ENCODE measurements at regions not wholly inside any gene's neighbourhood (a gene's known extent, or its start where the extent isn't known, plus 50 kb on each side); places are given as distances from the start of the nearest gene placed in this dataset.

GRCh38 chr21:15140321-15141019, 75.7 kb upstream of the NRIP1 start:
- Histone ChIP-seq H3K4me1 (ENCODE audit: control insufficient read depth, insufficient read depth, low read length) (no peaks in the 10 kb centered on the region), H3K9me3 (ENCODE audit: control insufficient read depth, insufficient read depth, low read depth, low read length) (no peaks in the 10 kb centered on the region), H3K27ac (ENCODE audit: low read length) (no peak overlapping the region), H3K27me3 (ENCODE audit: control insufficient read depth, insufficient read depth, low read length) (no peaks in the 10 kb centered on the region), H3K36me3 (ENCODE audit: control insufficient read depth, insufficient read depth, low read length) (no peaks in the 10 kb centered on the region), H3K4me3 (ENCODE audit: low read depth in 2 of 2, low read length in 2 of 2) (no peak overlapping the region)
- ATAC-seq (no peak), DNase-seq (ENCODE audit: low read depth, low spot score) (no peak)
- TF ChIP-seq POLR2AphosphoS5 (IDR thresholded peaks at IDR 0.05; ENCODE audit: low read depth, low read length) (no peak), TCF7L2 (IDR thresholded peaks at IDR 0.05; ENCODE audit: low read depth, low read length) (no peak), REST (IDR thresholded peaks at IDR 0.05; ENCODE audit: insufficient read depth in 1 of 2, low read depth in 2 of 2, low read length in 1 of 2) (no peak), SIN3A (IDR thresholded peaks at IDR 0.05; ENCODE audit: borderline replicate concordance, insufficient read depth, low read depth, low read length) (no peak), CTCF (IDR thresholded peaks at IDR 0.05) (no peak)
- no TSS peak for BruUV-seq (replicated peaks)
- intact Hi-C loops (cut with micrococcal nuclease; ENCODE audit: unreplicated experiment), result no loop called here
- CTCF ChIA-PET, result no interaction called here
- POLR2A ChIA-PET, result no interaction called here
- in situ Hi-C loops (cut with HindIII; ENCODE audit: low pct_unique_long_range_greater_than_20kb, low sequenced_read_pairs), result no loop called here

GRCh38 chr21:15141261-15141970, 76.6 kb upstream of the NRIP1 start:
- no TSS peak for BruUV-seq (replicated peaks)
- DNase-seq (ENCODE audit: low read depth, low spot score) (no peak), ATAC-seq (no peak)
- ChIA-PET POLR2A (no interaction called here), CTCF (no interaction called here)
- H3K27ac ChIP-seq (ENCODE audit: low read length), result no peak overlapping the region
- no peak overlapping the region for H3K4me3 ChIP-seq (ENCODE audit: low read depth in 2 of 2, low read length in 2 of 2)
- H3K36me3 ChIP-seq (ENCODE audit: control insufficient read depth, insufficient read depth, low read length), result no peaks in the 10 kb centered on the region
- intact Hi-C loops (cut with micrococcal nuclease; ENCODE audit: unreplicated experiment), result no loop called here
- H3K27me3 ChIP-seq (ENCODE audit: control insufficient read depth, insufficient read depth, low read length), result no peaks in the 10 kb centered on the region
- no peaks in the 10 kb centered on the region for H3K4me1 ChIP-seq (ENCODE audit: control insufficient read depth, insufficient read depth, low read length)
- H3K9me3 ChIP-seq (ENCODE audit: control insufficient read depth, insufficient read depth, low read depth, low read length), result no peaks in the 10 kb centered on the region
- TF ChIP-seq TCF7L2 (IDR thresholded peaks at IDR 0.05; ENCODE audit: low read depth, low read length) (no peak), CTCF (IDR thresholded peaks at IDR 0.05) (no peak), REST (IDR thresholded peaks at IDR 0.05; ENCODE audit: insufficient read depth in 1 of 2, low read depth in 2 of 2, low read length in 1 of 2) (no peak), POLR2AphosphoS5 (IDR thresholded peaks at IDR 0.05; ENCODE audit: low read depth, low read length) (no peak), SIN3A (IDR thresholded peaks at IDR 0.05; ENCODE audit: borderline replicate concordance, insufficient read depth, low read depth, low read length) (no peak)
- in situ Hi-C loops (cut with HindIII; ENCODE audit: low pct_unique_long_range_greater_than_20kb, low sequenced_read_pairs), result no loop called here

Measured in Panc1 (cell line).